Type B pancreatic cell (in vitro differentiated cells): ENCODE measurements at regions not wholly inside any gene's neighbourhood (a gene's known extent, or its start where the extent isn't known, plus 50 kb on each side); places are given as distances from the start of the nearest gene placed in this dataset.

Experiments
- DNase-seq: peaks from one replicate; pipeline ENCODE4 v3.0.0; 2021; ENCODE audit warnings: mixed read lengths; ENCODE audit not compliant: unreplicated experiment; ENCODE audit errors: extremely low spot score
- H3K27ac Mint-ChIP-seq: 2 replicates; pipeline ENCODE4 v1.8.0; 2021; ENCODE audit warnings: mild to moderate bottlenecking, mixed read lengths
- H3K27me3 Mint-ChIP-seq: 2 replicates; pipeline ENCODE4 v1.8.0; 2021; ENCODE audit warnings: mixed read lengths
- H3K36me3 Mint-ChIP-seq: 2 replicates; pipeline ENCODE4 v1.8.0; 2021; ENCODE audit warnings: mixed read lengths
- H3K4me1 Mint-ChIP-seq: one replicate; pipeline ENCODE4 v1.8.0; 2021; ENCODE audit warnings: mixed read lengths; ENCODE audit not compliant: unreplicated experiment
- H3K4me3 Mint-ChIP-seq: 2 replicates; pipeline ENCODE4 v1.8.0; 2021; ENCODE audit warnings: mild to moderate bottlenecking, mixed read lengths
- H3K9me3 Mint-ChIP-seq: 2 replicates; pipeline ENCODE4 v1.8.0; 2021; ENCODE audit warnings: mixed read lengths
- CTCF ChIP-seq: fragments of 200-600 bp; sonication (generic); conservative IDR thresholded peaks from 2 replicates; pipeline ENCODE4 v1.5.0; 2021; ENCODE audit warnings: antibody characterized with exemption, mild to moderate bottlenecking

GRCh38 chr7:53596230-53596629, 560.8 kb downstream of the POM121L12 start:
- Mint-ChIP-seq H3K4me3 (no peak overlapping the region), H3K27ac (no peak overlapping the region), H3K4me1 (no peaks in the 10 kb centered on the region), H3K27me3 (no peaks in the 10 kb centered on the region), H3K36me3 (no peaks in the 10 kb centered on the region), H3K9me3 (no peaks in the 10 kb centered on the region)
- no peak for DNase-seq
- TF ChIP-seq CTCF = no peak

GRCh38 chr7:53600296-53600695, 564.9 kb downstream of the POM121L12 start:
- H3K36me3 Mint-ChIP-seq = no peaks in the 10 kb centered on the region
- no peak overlapping the region for H3K27ac Mint-ChIP-seq
- H3K9me3 Mint-ChIP-seq = no peaks in the 10 kb centered on the region
- no peaks in the 10 kb centered on the region for H3K4me1 Mint-ChIP-seq
- DNase-seq = no peak
- no peaks in the 10 kb centered on the region for H3K27me3 Mint-ChIP-seq
- TF ChIP-seq CTCF = no peak
- no peak overlapping the region for H3K4me3 Mint-ChIP-seq

- DNase-seq = no peak
- no peaks in the 10 kb centered on the region for H3K9me3 Mint-ChIP-seq
- H3K36me3 Mint-ChIP-seq = no peaks in the 10 kb centered on the region
- no peaks in the 10 kb centered on the region for H3K27me3 Mint-ChIP-seq
- no peak overlapping the region for H3K4me3 Mint-ChIP-seq
- H3K4me1 Mint-ChIP-seq = no peaks in the 10 kb centered on the region
- H3K27ac Mint-ChIP-seq = no peak overlapping the region
- TF ChIP-seq CTCF = no peak
Measured at GRCh38 chr7:53602817-53603418, 567.5 kb downstream of the POM121L12 start.

- Mint-ChIP-seq H3K27ac (no peak overlapping the region), H3K4me3 (no peak overlapping the region), H3K4me1 (no peaks in the 10 kb centered on the region), H3K27me3 (no peaks in the 10 kb centered on the region), H3K9me3 (no peaks in the 10 kb centered on the region), H3K36me3 (no peaks in the 10 kb centered on the region)
- DNase-seq = no peak
- TF ChIP-seq CTCF = no peak
Measured at GRCh38 chr7:53603461-53603860, 568.0 kb downstream of the POM121L12 start.

GRCh38 chr7:53604201-53604600, 568.8 kb downstream of the POM121L12 start:
- Mint-ChIP-seq H3K4me1 (no peaks in the 10 kb centered on the region), H3K4me3 (no peak overlapping the region), H3K27me3 (peaks cover 3% of the 10 kb centered on the region), H3K27ac (no peak overlapping the region), H3K9me3 (no peaks in the 10 kb centered on the region), H3K36me3 (no peaks in the 10 kb centered on the region)
- DNase-seq = no peak
- no peak for TF ChIP-seq CTCF

GRCh38 chr7:53607961-53608360, 572.5 kb downstream of the POM121L12 start:
- no peak overlapping the region for H3K4me3 Mint-ChIP-seq
- no peaks in the 10 kb centered on the region for H3K36me3 Mint-ChIP-seq
- TF ChIP-seq CTCF = no peak
- no peaks in the 10 kb centered on the region for H3K9me3 Mint-ChIP-seq
- no peaks in the 10 kb centered on the region for H3K4me1 Mint-ChIP-seq
- H3K27me3 Mint-ChIP-seq = peaks cover 3% of the 10 kb centered on the region
- DNase-seq = no peak
- H3K27ac Mint-ChIP-seq = no peak overlapping the region
